ENCODE measurements at regions not wholly inside any gene's neighbourhood (a gene's known extent, or its start where the extent isn't known, plus 50 kb on each side); places are given as distances from the start of the nearest gene placed in this dataset.

GRCh38 chr2:180621941-180622918 is 358.2 kb upstream of the UBE2E3 start:
- H3K9me3 ChIP-seq, result peaks cover 0 to 3% (median 0%) of the 10 kb centered on the region in 4 donors
- intact Hi-C loops (cut with DNase I), result no loop called here
- no peak for TF ChIP-seq POLR2AphosphoS5 (IDR thresholded peaks at IDR 0.05)
- no peak for TF ChIP-seq EP300 (IDR thresholded peaks at IDR 0.05)
- no peak for TF ChIP-seq POLR2A (IDR thresholded peaks at IDR 0.05)
- TF ChIP-seq CTCF (IDR thresholded peaks at IDR 0.05), result no peak
- H3K27ac ChIP-seq, result no peak overlapping the region
- 80 to 83% methylated on average over 3 of the region's 3 CpGs for WGBS, 2 donors
- no peak for DNase-seq
- no peaks in the 10 kb centered on the region for H3K4me1 ChIP-seq
- no peak overlapping the region for H3K4me3 ChIP-seq
- no peaks in the 10 kb centered on the region for H3K36me3 ChIP-seq
- no peaks in the 10 kb centered on the region for H3K27me3 ChIP-seq

GRCh38 chr2:180621366-180621765 is 359.0 kb upstream of the UBE2E3 start:
- Histone ChIP-seq H3K4me1 (no peaks in the 10 kb centered on the region), H3K9me3 (peaks cover 0 to 3% (median 0%) of the 10 kb centered on the region in 4 donors), H3K36me3 (no peaks in the 10 kb centered on the region), H3K27me3 (no peaks in the 10 kb centered on the region), H3K4me3 (no peak overlapping the region), H3K27ac (no peak overlapping the region)
- intact Hi-C loops (cut with DNase I), result no loop called here
- DNase-seq, result no peak
- no peak for TF ChIP-seq EP300 (IDR thresholded peaks at IDR 0.05)
- TF ChIP-seq POLR2AphosphoS5 (IDR thresholded peaks at IDR 0.05), result no peak
- TF ChIP-seq CTCF (IDR thresholded peaks at IDR 0.05), result no peak
- TF ChIP-seq POLR2A (IDR thresholded peaks at IDR 0.05), result no peak

GRCh38 chr2:180618570-180618969 is 361.8 kb upstream of the UBE2E3 start:
- Histone ChIP-seq H3K4me1 (no peaks in the 10 kb centered on the region), H3K27ac (no peak overlapping the region), H3K27me3 (no peaks in the 10 kb centered on the region), H3K36me3 (no peaks in the 10 kb centered on the region), H3K4me3 (no peak overlapping the region), H3K9me3 (peaks cover 0 to 3% (median 0%) of the 10 kb centered on the region in 4 donors)
- intact Hi-C loops (cut with DNase I), result no loop called here
- TF ChIP-seq EP300 (IDR thresholded peaks at IDR 0.05) (no peak), POLR2AphosphoS5 (IDR thresholded peaks at IDR 0.05) (no peak), POLR2A (IDR thresholded peaks at IDR 0.05) (no peak), CTCF (IDR thresholded peaks at IDR 0.05) (no peak)
- 79 to 88% methylated on average over 5 of the region's 5 CpGs for WGBS, 2 donors
- no peak for DNase-seq

GRCh38 chr2:180614776-180615175 is 365.6 kb upstream of the UBE2E3 start:
- WGBS, 2 donors, result 86 to 88% methylated on average over 2 of the region's 2 CpGs
- no peaks in the 10 kb centered on the region for H3K36me3 ChIP-seq
- H3K27ac ChIP-seq, result no peak overlapping the region
- peaks cover 0 to 3% (median 1%) of the 10 kb centered on the region in 4 donors for H3K4me1 ChIP-seq
- H3K27me3 ChIP-seq, result no peaks in the 10 kb centered on the region
- no peak for DNase-seq
- intact Hi-C loops (cut with DNase I), result no loop called here
- H3K4me3 ChIP-seq, result no peak overlapping the region
- TF ChIP-seq POLR2AphosphoS5 (IDR thresholded peaks at IDR 0.05) (no peak), POLR2A (IDR thresholded peaks at IDR 0.05) (no peak), EP300 (IDR thresholded peaks at IDR 0.05) (no peak), CTCF (IDR thresholded peaks at IDR 0.05) (no peak)
- peaks cover 0 to 3% (median 0%) of the 10 kb centered on the region in 4 donors for H3K9me3 ChIP-seq

Data from sigmoid colon (tissue), 6 donors.